ENCODE measurements at regions not wholly inside any gene's neighbourhood (a gene's known extent, or its start where the extent isn't known, plus 50 kb on each side); places are given as distances from the start of the nearest gene placed in this dataset.

- Mint-ChIP-seq H3K4me1 (no peaks in the 10 kb centered on the region), H3K36me3 (ENCODE audit: low read depth) (no peaks in the 10 kb centered on the region), H3K4me3 (no peak overlapping the region), H3K9me3 (no peaks in the 10 kb centered on the region), H3K27ac (no peak overlapping the region), H3K27me3 (ENCODE audit: low read depth, poor library complexity) (peaks cover 3% of the 10 kb centered on the region)
- TF ChIP-seq CTCF (IDR thresholded peaks at IDR 0.05), result no peak
- no peak for DNase-seq
Measured at GRCh38 chr11:38491986-38492385, 1894.0 kb upstream of the RAG2 start.

GRCh38 chr11:38481391-38481790 lies 1883.4 kb upstream of the RAG2 start:
- DNase-seq, result no peak
- Mint-ChIP-seq H3K27me3 (ENCODE audit: low read depth, poor library complexity) (no peaks in the 10 kb centered on the region), H3K36me3 (ENCODE audit: low read depth) (no peaks in the 10 kb centered on the region), H3K4me3 (no peak overlapping the region), H3K4me1 (no peaks in the 10 kb centered on the region), H3K9me3 (no peaks in the 10 kb centered on the region), H3K27ac (no peak overlapping the region)
- no peak for TF ChIP-seq CTCF (IDR thresholded peaks at IDR 0.05)

- H3K36me3 Mint-ChIP-seq (ENCODE audit: low read depth), result no peaks in the 10 kb centered on the region
- no peak for TF ChIP-seq CTCF (IDR thresholded peaks at IDR 0.05)
- H3K9me3 Mint-ChIP-seq, result no peaks in the 10 kb centered on the region
- no peaks in the 10 kb centered on the region for H3K27me3 Mint-ChIP-seq (ENCODE audit: low read depth, poor library complexity)
- H3K27ac Mint-ChIP-seq, result no peak overlapping the region
- no peak for DNase-seq
- no peaks in the 10 kb centered on the region for H3K4me1 Mint-ChIP-seq
- H3K4me3 Mint-ChIP-seq, result no peak overlapping the region
Measured at GRCh38 chr11:38476808-38477575, 1879.0 kb upstream of the RAG2 start.

- H3K9me3 Mint-ChIP-seq, result no peaks in the 10 kb centered on the region
- H3K27ac Mint-ChIP-seq, result no peak overlapping the region
- no peaks in the 10 kb centered on the region for H3K36me3 Mint-ChIP-seq (ENCODE audit: low read depth)
- H3K4me3 Mint-ChIP-seq, result no peak overlapping the region
- no peak for TF ChIP-seq CTCF (IDR thresholded peaks at IDR 0.05)
- H3K4me1 Mint-ChIP-seq, result peaks cover 5% of the 10 kb centered on the region
- DNase-seq, result no peak
- no peaks in the 10 kb centered on the region for H3K27me3 Mint-ChIP-seq (ENCODE audit: low read depth, poor library complexity)
Measured at GRCh38 chr11:38461751-38462150, 1863.7 kb upstream of the RAG2 start.

GRCh38 chr11:38460896-38461295 lies 1862.9 kb upstream of the RAG2 start:
- H3K36me3 Mint-ChIP-seq (ENCODE audit: low read depth), result no peaks in the 10 kb centered on the region
- peaks cover 5% of the 10 kb centered on the region for H3K4me1 Mint-ChIP-seq
- DNase-seq, result peak; percentile 29
- H3K9me3 Mint-ChIP-seq, result no peaks in the 10 kb centered on the region
- TF ChIP-seq CTCF (IDR thresholded peaks at IDR 0.05), result no peak
- H3K27ac Mint-ChIP-seq, result no peak overlapping the region
- H3K4me3 Mint-ChIP-seq, result no peak overlapping the region
- no peaks in the 10 kb centered on the region for H3K27me3 Mint-ChIP-seq (ENCODE audit: low read depth, poor library complexity)

GRCh38 chr11:38460429-38460828 lies 1862.4 kb upstream of the RAG2 start:
- H3K27ac Mint-ChIP-seq, result no peak overlapping the region
- no peaks in the 10 kb centered on the region for H3K36me3 Mint-ChIP-seq (ENCODE audit: low read depth)
- H3K9me3 Mint-ChIP-seq, result no peaks in the 10 kb centered on the region
- DNase-seq, result no peak
- H3K4me1 Mint-ChIP-seq, result peaks cover 5% of the 10 kb centered on the region
- H3K4me3 Mint-ChIP-seq, result no peak overlapping the region
- H3K27me3 Mint-ChIP-seq (ENCODE audit: low read depth, poor library complexity), result no peaks in the 10 kb centered on the region
- no peak for TF ChIP-seq CTCF (IDR thresholded peaks at IDR 0.05)
